Neural progenitor cell (in vitro differentiated cells): ENCODE measurements at regions not wholly inside any gene's neighbourhood (a gene's known extent, or its start where the extent isn't known, plus 50 kb on each side); places are given as distances from the start of the nearest gene placed in this dataset.

ENCODE experiments used
- CTCF ChIP-seq: fragments of 200-600 bp; sonication (generic); IDR thresholded peaks from 2 replicates; pipeline ENCODE4 v1.5.1; 2017; ENCODE audit warnings: antibody characterized with exemption, mild to moderate bottlenecking
- EZH2 ChIP-seq: fragments of 200-600 bp; sonication (generic); IDR thresholded peaks from 2 replicates; pipeline ENCODE4 v1.6.1; 2017; ENCODE audit warnings: antibody characterized with exemption, mild to moderate bottlenecking, moderate library complexity
- EZH2phosphoT487 ChIP-seq: fragments of 200-600 bp; sonication (generic); IDR thresholded peaks from 2 replicates; pipeline ENCODE4 v1.6.1; 2017; ENCODE audit warnings: antibody characterized with exemption

GRCh38 chr18:60646725-60647124 lies 274.1 kb upstream of the MC4R start:
- TF ChIP-seq CTCF = no peak
- TF ChIP-seq EZH2 = no peak
- TF ChIP-seq EZH2phosphoT487 = no peak
